ENCODE measurements at regions not wholly inside any gene's neighbourhood (a gene's known extent, or its start where the extent isn't known, plus 50 kb on each side); places are given as distances from the start of the nearest gene placed in this dataset.

DNA sequence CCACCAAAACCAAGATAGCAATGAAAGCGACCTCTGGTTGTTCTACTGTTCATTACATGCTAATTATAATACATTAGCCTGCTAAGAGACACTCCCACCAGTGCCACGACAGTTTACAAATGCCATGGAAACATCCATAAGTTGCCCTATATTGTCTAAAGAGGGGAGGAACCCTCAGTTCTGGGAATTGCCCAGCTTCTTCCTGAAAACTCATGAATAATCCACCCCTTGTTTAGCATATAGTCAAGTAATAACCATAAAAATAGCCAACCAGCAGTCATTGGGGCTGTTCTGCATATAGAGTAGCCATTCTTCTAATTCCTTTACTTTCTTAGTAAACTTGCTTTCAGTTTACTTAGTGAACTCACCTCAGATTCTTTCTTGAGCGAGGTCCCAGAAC is 189.8 kb upstream of the SOX11 start:
- TF ChIP-seq, protein P1, sequence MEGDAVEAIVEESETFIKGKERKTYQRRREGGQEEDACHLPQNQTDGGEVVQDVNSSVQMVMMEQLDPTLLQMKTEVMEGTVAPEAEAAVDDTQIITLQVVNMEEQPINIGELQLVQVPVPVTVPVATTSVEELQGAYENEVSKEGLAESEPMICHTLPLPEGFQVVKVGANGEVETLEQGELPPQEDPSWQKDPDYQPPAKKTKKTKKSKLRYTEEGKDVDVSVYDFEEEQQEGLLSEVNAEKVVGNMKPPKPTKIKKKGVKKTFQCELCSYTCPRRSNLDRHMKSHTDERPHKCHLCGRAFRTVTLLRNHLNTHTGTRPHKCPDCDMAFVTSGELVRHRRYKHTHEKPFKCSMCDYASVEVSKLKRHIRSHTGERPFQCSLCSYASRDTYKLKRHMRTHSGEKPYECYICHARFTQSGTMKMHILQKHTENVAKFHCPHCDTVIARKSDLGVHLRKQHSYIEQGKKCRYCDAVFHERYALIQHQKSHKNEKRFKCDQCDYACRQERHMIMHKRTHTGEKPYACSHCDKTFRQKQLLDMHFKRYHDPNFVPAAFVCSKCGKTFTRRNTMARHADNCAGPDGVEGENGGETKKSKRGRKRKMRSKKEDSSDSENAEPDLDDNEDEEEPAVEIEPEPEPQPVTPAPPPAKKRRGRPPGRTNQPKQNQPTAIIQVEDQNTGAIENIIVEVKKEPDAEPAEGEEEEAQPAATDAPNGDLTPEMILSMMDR (IDR thresholded peaks at IDR 0.05): no peak
- TF ChIP-seq POLR2A (IDR thresholded peaks at IDR 0.05): no peak
- WGBS, 2 donors: 78 to 91% methylated on average over 3 of the region's 3 CpGs
- DNase-seq: no peak
- Histone ChIP-seq H3K27me3 (no peaks in the 10 kb centered on the region), H3K9me3 (no peaks in the 10 kb centered on the region), H3K27ac (no peak overlapping the region), H3K36me3 (no peaks in the 10 kb centered on the region), H3K4me3 (replicated peaks in 1 of 3) (no peak overlapping the region), H3K4me1 (peaks cover 10 to 11% of the 10 kb centered on the region in 2 donors)
- intact Hi-C loops (cut with DNase I): no loop called here

DNA sequence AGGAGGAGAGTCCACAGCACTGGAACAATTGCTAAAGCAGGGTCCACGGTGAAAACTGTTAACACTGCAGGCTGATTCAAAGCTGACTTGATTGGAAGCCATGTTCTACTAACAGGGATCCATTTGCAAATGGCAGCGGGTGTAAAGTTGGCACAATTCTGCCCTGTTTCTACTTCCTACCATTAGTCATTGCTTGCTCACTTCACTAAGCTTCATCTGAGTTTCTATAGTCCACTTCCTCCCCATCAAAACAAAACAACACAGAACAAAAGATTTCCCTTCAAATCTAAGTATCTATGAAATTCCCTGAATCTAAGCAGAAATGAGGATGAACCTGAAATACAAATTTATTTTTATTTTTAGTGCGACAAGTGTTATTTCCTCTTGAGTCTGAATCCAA is 187.4 kb upstream of the SOX11 start:
- H3K4me1 ChIP-seq: peaks cover 6 to 8% of the 10 kb centered on the region in 2 donors
- no peaks in the 10 kb centered on the region for H3K9me3 ChIP-seq
- no peaks in the 10 kb centered on the region for H3K36me3 ChIP-seq
- intact Hi-C loops (cut with DNase I): no loop called here
- no peaks in the 10 kb centered on the region for H3K27me3 ChIP-seq
- 81 to 85% methylated on average over 3 of the region's 3 CpGs for WGBS, 2 donors
- H3K4me3 ChIP-seq (replicated peaks in 1 of 3): no peak overlapping the region
- H3K27ac ChIP-seq: no peak overlapping the region
- TF ChIP-seq, protein P1 (IDR thresholded peaks at IDR 0.05): no peak
- no peak for DNase-seq

DNA sequence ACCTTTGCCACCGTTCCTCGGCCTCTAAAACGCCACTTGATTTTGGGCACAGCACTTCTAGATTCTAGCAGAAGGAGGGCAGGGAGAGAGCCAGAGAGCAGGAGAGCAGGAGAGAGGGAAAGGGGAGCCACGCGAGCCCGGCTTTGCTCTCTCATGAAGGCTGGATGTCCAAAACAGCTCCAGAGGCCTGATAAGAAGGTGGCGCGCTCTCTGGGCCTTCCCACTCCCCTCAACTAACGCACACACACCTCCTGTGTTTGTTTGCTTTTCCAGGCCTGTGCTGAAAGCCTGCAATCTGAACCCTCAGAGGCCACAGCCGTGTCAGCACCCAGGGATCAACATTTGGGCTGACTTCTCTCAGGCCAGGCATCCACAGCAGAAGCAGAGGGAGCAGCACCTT is 184.8 kb upstream of the SOX11 start:
- no peaks in the 10 kb centered on the region for H3K36me3 ChIP-seq
- H3K4me1 ChIP-seq: peaks cover 17 to 18% of the 10 kb centered on the region in 2 donors
- H3K27ac ChIP-seq: no peak overlapping the region
- H3K4me3 ChIP-seq (replicated peaks in 1 of 3): no peak overlapping the region
- intact Hi-C loops (cut with DNase I): no loop called here
- no peaks in the 10 kb centered on the region for H3K27me3 ChIP-seq
- 52 to 55% methylated on average over 9 to 10 of the region's 10 CpGs for WGBS, 2 donors
- TF ChIP-seq POLR2A (IDR thresholded peaks at IDR 0.05): no peak
- TF ChIP-seq, protein P1 (IDR thresholded peaks at IDR 0.05): no peak
- DNase-seq: peak in 1 of 2 donors; percentile 39
- no peaks in the 10 kb centered on the region for H3K9me3 ChIP-seq

DNA sequence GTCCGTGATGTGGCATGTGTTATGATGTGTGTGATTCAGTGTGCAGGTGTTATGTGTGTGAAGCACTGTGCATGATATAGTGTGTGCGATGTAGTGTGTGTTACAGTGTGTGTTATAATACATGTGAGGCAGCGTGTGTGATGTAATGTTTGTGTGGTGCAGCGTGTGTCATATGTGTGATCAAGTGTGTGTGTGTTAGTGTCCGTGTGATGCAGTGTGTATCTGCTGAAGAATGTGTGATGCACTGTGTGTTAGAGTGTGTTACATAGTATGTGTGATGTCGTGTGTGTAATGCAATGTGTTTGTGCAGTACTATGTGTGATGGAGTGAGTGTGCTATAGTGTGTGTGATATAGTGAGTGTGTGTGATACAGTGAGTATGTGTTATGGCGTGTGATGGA is 182.8 kb upstream of the SOX11 start:
- Histone ChIP-seq H3K27ac (no peak overlapping the region), H3K4me1 (peaks cover 17 to 18% of the 10 kb centered on the region in 2 donors), H3K9me3 (no peaks in the 10 kb centered on the region), H3K36me3 (no peaks in the 10 kb centered on the region), H3K4me3 (replicated peaks in 1 of 3) (no peak overlapping the region), H3K27me3 (no peaks in the 10 kb centered on the region)
- 96% methylated on average over 7 of the region's 7 CpGs for WGBS, 2 donors
- intact Hi-C loops (cut with DNase I): no loop called here
- DNase-seq: no peak
- TF ChIP-seq POLR2A (IDR thresholded peaks at IDR 0.05): no peak
- TF ChIP-seq, protein P1 (IDR thresholded peaks at IDR 0.05): no peak

DNA sequence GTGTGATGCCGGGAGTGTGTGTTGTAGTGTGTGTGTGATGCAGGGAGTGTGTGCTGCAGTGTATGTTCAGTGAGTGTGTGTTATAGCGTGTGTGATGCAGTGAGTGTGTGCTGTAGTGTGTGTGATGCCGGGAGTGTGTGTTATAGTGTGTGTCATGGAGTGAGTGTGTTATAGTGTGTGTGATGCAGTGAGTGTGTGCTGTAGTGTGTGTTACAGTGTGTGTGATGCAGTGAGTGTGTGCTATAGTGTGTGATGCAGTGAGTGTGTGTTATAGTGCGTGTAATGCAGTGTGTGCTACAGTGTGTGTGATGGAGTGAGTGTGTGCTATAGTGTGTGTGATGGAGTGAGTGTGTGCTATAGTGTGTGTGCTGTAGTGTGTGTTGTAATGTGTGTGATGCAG is 182.1 kb upstream of the SOX11 start:
- no peaks in the 10 kb centered on the region for H3K27me3 ChIP-seq
- H3K9me3 ChIP-seq: no peaks in the 10 kb centered on the region
- H3K4me3 ChIP-seq (replicated peaks in 1 of 3): no peak overlapping the region
- H3K36me3 ChIP-seq: no peaks in the 10 kb centered on the region
- 73 to 93% methylated on average over 4 of the region's 4 CpGs for WGBS, 2 donors
- intact Hi-C loops (cut with DNase I): no loop called here
- TF ChIP-seq, protein P1 (IDR thresholded peaks at IDR 0.05): no peak
- no peak for TF ChIP-seq POLR2A (IDR thresholded peaks at IDR 0.05)
- DNase-seq: no peak
- H3K4me1 ChIP-seq: peaks cover 17 to 18% of the 10 kb centered on the region in 2 donors
- H3K27ac ChIP-seq: no peak overlapping the region

All from thyroid gland (tissue), 4 donors.